8988T (cell line): ENCODE measurements at regions not wholly inside any gene's neighbourhood (a gene's known extent, or its start where the extent isn't known, plus 50 kb on each side); places are given as distances from the start of the nearest gene placed in this dataset.
"Not testable (repeated sequence)": the region's sequence is repeated elsewhere in the genome, so short reads cannot be mapped to it uniquely, and the experiment has no call there.

Experiments used
- DNase-seq: peaks from one replicate; pipeline ENCODE4 v3.0.0; 2011

- DNase-seq = no peak
Measured at GRCh38 chr7:53087274-53087673, 51.8 kb downstream of the POM121L12 start.

- no peak for DNase-seq
Measured at GRCh38 chr7:53094191-53094590, 58.8 kb downstream of the POM121L12 start.

- no peak for DNase-seq
Measured at GRCh38 chr7:53094827-53095226, 59.4 kb downstream of the POM121L12 start.

- DNase-seq = no peak
Measured at GRCh38 chr7:53095731-53096501, 60.5 kb downstream of the POM121L12 start.

- no peak for DNase-seq
Measured at GRCh38 chr7:53100091-53100490, 64.7 kb downstream of the POM121L12 start.

- no peak for DNase-seq
Measured at GRCh38 chr7:53101026-53101425, 65.6 kb downstream of the POM121L12 start.

GRCh38 chr7:53110425-53110824, 75.0 kb downstream of the POM121L12 start:
- DNase-seq = no peak

GRCh38 chr7:53111031-53111430, 75.6 kb downstream of the POM121L12 start:
- DNase-seq = no peak

GRCh38 chr7:53113424-53113823, 78.0 kb downstream of the POM121L12 start:
- DNase-seq = no peak

GRCh38 chr7:53119514-53119941, 84.1 kb downstream of the POM121L12 start:
- DNase-seq = no peak

- DNase-seq = no peak
Measured at GRCh38 chr7:53121374-53121773, 85.9 kb downstream of the POM121L12 start.

GRCh38 chr7:53131697-53132096, 96.3 kb downstream of the POM121L12 start:
- no peak for DNase-seq

- no peak for DNase-seq
Measured at GRCh38 chr7:53151496-53151895, 116.1 kb downstream of the POM121L12 start.

- DNase-seq = not testable (repeated sequence)
Measured at GRCh38 chr7:53187184-53187583, 151.8 kb downstream of the POM121L12 start.

GRCh38 chr7:53191191-53191695, 155.8 kb downstream of the POM121L12 start:
- DNase-seq = no peak

GRCh38 chr7:53191836-53192443, 156.5 kb downstream of the POM121L12 start:
- no peak for DNase-seq

GRCh38 chr7:53205006-53205405, 169.6 kb downstream of the POM121L12 start:
- DNase-seq = no peak

- DNase-seq = no peak
Measured at GRCh38 chr7:53209129-53209528, 173.7 kb downstream of the POM121L12 start.

GRCh38 chr7:53214463-53214862, 179.0 kb downstream of the POM121L12 start:
- no peak for DNase-seq

- DNase-seq = no peak
Measured at GRCh38 chr7:53218730-53219504, 183.5 kb downstream of the POM121L12 start.

GRCh38 chr7:53229202-53229601, 193.8 kb downstream of the POM121L12 start:
- no peak for DNase-seq

- no peak for DNase-seq
Measured at GRCh38 chr7:53237344-53237913, 202.0 kb downstream of the POM121L12 start.

- DNase-seq = no peak
Measured at GRCh38 chr7:53238021-53238605, 202.7 kb downstream of the POM121L12 start.
